Upper lobe of right lung (tissue), 1 donor: ENCODE measurements at regions not wholly inside any gene's neighbourhood (a gene's known extent, or its start where the extent isn't known, plus 50 kb on each side); places are given as distances from the start of the nearest gene placed in this dataset.

ENCODE experiments used
- ATAC-seq: fragments of 200-7000 bp; cut with Tn5 transposase; one replicate; pipeline ENCODE4 v1.9.1; 2020; ENCODE audit warnings: mild to moderate bottlenecking, moderate library complexity
- DNase-seq: peaks from one replicate; pipeline ENCODE4 v3.0.0-alpha.2; 2020
- H3K27ac ChIP-seq: fragments of 200-600 bp; one replicate; pipeline ENCODE4 v1.8.0; 2022
- H3K27me3 ChIP-seq: fragments of 200-600 bp; one replicate; pipeline ENCODE4 v1.8.0; 2022; ENCODE audit warnings: mild to moderate bottlenecking
- H3K36me3 ChIP-seq: fragments of 200-600 bp; one replicate; pipeline ENCODE4 v1.8.0; 2022
- H3K4me1 ChIP-seq: fragments of 200-600 bp; one replicate; pipeline ENCODE4 v1.8.0; 2022
- H3K4me3 ChIP-seq: fragments of 200-600 bp; one replicate; pipeline ENCODE4 v1.8.0; 2022; ENCODE audit warnings: mild to moderate bottlenecking
- H3K9me3 ChIP-seq: fragments of 200-600 bp; one replicate; pipeline ENCODE4 v1.8.0; 2022
- CTCF ChIP-seq: fragments of 200-600 bp; IDR thresholded peaks from one replicate; pipeline ENCODE4 v1.8.0; 2022; ENCODE audit warnings: antibody characterized with exemption
- intact Hi-C: fragments of 100-400 bp; cut with DNase I; formaldehyde crosslinking; loops from one replicate; pipeline ENCODE4 v1.11.0; 2022
- donor health status: DM: no; HTN: yes; CAD: no; lungs with severe emphysema.

- Histone ChIP-seq H3K27ac (no peak overlapping the region), H3K9me3 (no peaks in the 10 kb centered on the region), H3K4me1 (no peaks in the 10 kb centered on the region), H3K36me3 (no peaks in the 10 kb centered on the region), H3K4me3 (no peak overlapping the region), H3K27me3 (no peaks in the 10 kb centered on the region)
- no peak for TF ChIP-seq CTCF
- no peak for DNase-seq
- intact Hi-C loops: no loop called here
- ATAC-seq: no peak
These were observed 936.5 kb upstream of the DDX18 start for GRCh38 chr2:116877944-116878343.

DNA sequence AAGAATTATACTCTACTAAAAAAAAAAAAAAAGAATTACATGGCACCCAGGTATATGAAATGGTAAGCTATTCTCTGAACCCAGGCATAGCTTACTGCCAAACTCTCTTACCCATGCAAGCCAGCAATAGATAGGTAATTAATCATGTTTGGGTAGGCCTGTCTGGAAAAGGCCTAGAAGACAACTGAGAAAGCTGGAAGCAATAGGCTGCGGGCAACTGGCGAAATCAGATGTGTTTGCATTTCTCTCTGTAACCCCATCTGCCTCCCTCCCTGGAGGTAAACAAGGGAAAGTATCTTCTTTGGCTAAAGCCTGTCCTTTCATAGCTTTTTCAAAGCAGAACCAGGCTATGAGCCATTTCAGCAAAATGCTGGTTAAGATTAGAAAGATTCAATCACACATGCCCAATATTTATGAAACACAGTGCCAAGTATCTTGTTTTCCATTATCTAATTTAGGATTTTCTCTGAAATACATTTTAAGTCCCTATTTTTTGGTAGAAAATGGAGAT lies 934.8 kb upstream of the DDX18 start:
- Histone ChIP-seq H3K27me3 (no peaks in the 10 kb centered on the region), H3K4me1 (no peaks in the 10 kb centered on the region), H3K36me3 (no peaks in the 10 kb centered on the region), H3K27ac (no peak overlapping the region), H3K9me3 (no peaks in the 10 kb centered on the region), H3K4me3 (no peak overlapping the region)
- intact Hi-C loops: no loop called here
- DNase-seq (no peak), ATAC-seq (no peak)
- no peak for TF ChIP-seq CTCF

GRCh38 chr2:116891191-116891590 lies 923.3 kb upstream of the DDX18 start:
- DNase-seq (no peak), ATAC-seq (no peak)
- TF ChIP-seq CTCF: no peak
- no peaks in the 10 kb centered on the region for H3K4me1 ChIP-seq
- no peak overlapping the region for H3K4me3 ChIP-seq
- H3K9me3 ChIP-seq: peaks cover 7% of the 10 kb centered on the region
- H3K27me3 ChIP-seq: no peaks in the 10 kb centered on the region
- no peaks in the 10 kb centered on the region for H3K36me3 ChIP-seq
- H3K27ac ChIP-seq: no peak overlapping the region
- intact Hi-C loops: no loop called here

DNA sequence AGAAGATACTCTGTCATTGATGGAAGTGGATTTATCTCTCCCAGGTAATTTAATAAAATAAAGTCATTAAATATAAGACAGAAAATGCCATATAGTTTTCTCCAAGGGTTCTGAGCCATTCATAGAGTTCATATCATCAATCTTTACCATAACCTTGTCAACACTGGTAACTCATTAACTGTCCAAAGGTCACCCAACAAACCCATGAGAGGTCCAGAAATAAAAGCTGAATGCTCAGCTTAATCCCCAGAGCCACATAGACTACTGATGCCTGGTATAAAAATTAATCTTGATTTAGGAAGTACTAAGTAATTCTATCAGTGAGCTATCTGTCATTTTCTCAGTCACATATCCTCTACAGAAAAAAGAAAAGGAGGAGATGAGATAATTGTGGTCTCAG lies 903.0 kb upstream of the DDX18 start:
- Histone ChIP-seq H3K9me3 (no peaks in the 10 kb centered on the region), H3K27ac (no peak overlapping the region), H3K36me3 (no peaks in the 10 kb centered on the region), H3K27me3 (no peaks in the 10 kb centered on the region), H3K4me1 (no peaks in the 10 kb centered on the region), H3K4me3 (no peak overlapping the region)
- ATAC-seq (no peak), DNase-seq (no peak)
- intact Hi-C loops: no loop called here
- no peak for TF ChIP-seq CTCF

DNA sequence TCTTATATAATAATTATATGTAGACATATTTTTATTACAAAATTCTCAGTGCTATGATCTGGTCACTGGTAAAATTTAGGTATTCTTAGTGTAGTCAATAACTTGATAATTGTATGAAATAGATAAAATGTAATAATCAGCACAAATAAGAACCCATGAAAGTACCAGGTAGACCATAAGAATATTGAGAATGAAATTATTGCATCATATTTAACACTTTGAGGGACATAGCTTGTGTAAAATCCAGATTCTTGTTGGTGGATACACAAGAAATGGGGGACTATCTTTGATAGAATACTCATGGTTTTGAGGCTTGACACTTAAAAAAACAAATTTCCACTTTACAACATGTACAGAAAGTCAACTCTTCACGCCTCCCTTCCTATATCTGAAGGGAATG lies 898.8 kb upstream of the DDX18 start:
- no peaks in the 10 kb centered on the region for H3K27me3 ChIP-seq
- no peaks in the 10 kb centered on the region for H3K4me1 ChIP-seq
- no peak for DNase-seq
- H3K9me3 ChIP-seq: no peaks in the 10 kb centered on the region
- intact Hi-C loops: no loop called here
- no peak for ATAC-seq
- no peak overlapping the region for H3K4me3 ChIP-seq
- TF ChIP-seq CTCF: no peak
- H3K27ac ChIP-seq: no peak overlapping the region
- no peaks in the 10 kb centered on the region for H3K36me3 ChIP-seq

DNA sequence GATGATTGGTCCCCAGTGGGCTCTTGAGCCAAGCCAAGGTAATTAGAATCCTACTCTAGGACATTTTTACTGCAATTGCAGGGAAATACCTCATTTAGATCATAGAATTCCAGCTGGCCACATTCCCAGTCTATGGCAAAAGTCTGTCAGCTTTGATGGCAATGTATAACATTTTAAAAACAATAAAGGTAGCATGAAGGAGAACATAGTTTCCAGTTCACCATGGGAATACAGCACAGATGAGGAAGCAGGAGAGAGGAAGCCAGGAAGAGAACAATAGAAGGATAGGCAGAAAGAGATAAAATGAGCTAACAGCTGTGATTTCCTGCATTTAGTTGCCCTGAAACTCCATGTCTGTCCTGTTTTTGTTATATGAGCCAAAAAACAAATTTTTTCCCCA lies 897.3 kb upstream of the DDX18 start:
- no peak for DNase-seq
- intact Hi-C loops: no loop called here

More for the DNA sequence above, 897.3 kb upstream of the DDX18 start:
- H3K36me3 ChIP-seq: no peaks in the 10 kb centered on the region
- no peak for ATAC-seq
- no peaks in the 10 kb centered on the region for H3K9me3 ChIP-seq
- H3K4me3 ChIP-seq: no peak overlapping the region
- no peaks in the 10 kb centered on the region for H3K4me1 ChIP-seq
- H3K27ac ChIP-seq: no peak overlapping the region
- H3K27me3 ChIP-seq: no peaks in the 10 kb centered on the region
- no peak for TF ChIP-seq CTCF
